CD14-positive monocyte (primary cell): ENCODE measurements at regions not wholly inside any gene's neighbourhood (a gene's known extent, or its start where the extent isn't known, plus 50 kb on each side); places are given as distances from the start of the nearest gene placed in this dataset.

ENCODE experiments used
- DNase-seq, 3 donors: peaks; one replicate each; pipeline ENCODE4 v3.0.0-alpha.2; 2011 to 2022
- H2AFZ ChIP-seq: 2 replicates; pipeline ENCODE4 v1.6.0; 2012; ENCODE audit warnings: mild to moderate bottlenecking, low read depth, low read length, inconsistent platforms; ENCODE audit not compliant: insufficient read depth, poor library complexity, severe bottlenecking
- H3K27ac ChIP-seq, 2 donors: 1 replicate in 1 of 2; 2 replicates in 1 of 2; pipeline ENCODE4 v1.5.1; 2012 to 2013; ENCODE audit warnings: low read length in 2 of 2, control low read depth in 1 of 2, inconsistent platforms in 1 of 2, low read depth in 1 of 2, mild to moderate bottlenecking in 1 of 2
- H3K27me3 ChIP-seq, 2 donors: one replicate each; pipeline versions ENCODE4 v1.6.0 to v1.6.1; 2011 to 2013; ENCODE audit warnings: low read length in 2 of 2; ENCODE audit not compliant: control insufficient read depth in 2 of 2, insufficient read depth in 2 of 2
- H3K36me3 ChIP-seq, 2 donors: replicated peaks in 1 of 2; 1 replicate in 1 of 2; 2 replicates in 1 of 2; pipeline versions ENCODE4 v1.5.1 to v1.6.1; 2012 to 2013; ENCODE audit warnings: low read length in 2 of 2, control low read depth in 1 of 2, inconsistent platforms in 1 of 2, mild to moderate bottlenecking in 1 of 2; ENCODE audit not compliant: insufficient read depth in 2 of 2, control insufficient read depth in 1 of 2
- H3K4me1 ChIP-seq, 2 donors: 1 replicate in 1 of 2; 2 replicates in 1 of 2; pipeline versions ENCODE4 v1.5.1 to v1.6.1; 2012 to 2013; ENCODE audit warnings: low read length in 2 of 2, control low read depth in 1 of 2, inconsistent platforms in 1 of 2, mild to moderate bottlenecking in 1 of 2, moderate library complexity in 1 of 2; ENCODE audit not compliant: insufficient read depth in 2 of 2, control insufficient read depth in 1 of 2
- H3K4me2 ChIP-seq: replicated peaks from 2 replicates; pipeline ENCODE3; 2012; ENCODE audit warnings: low read length, moderate library complexity, mild to moderate bottlenecking; ENCODE audit not compliant: poor library complexity, severe bottlenecking; ENCODE audit errors: extremely low read depth
- H3K4me3 ChIP-seq, 3 experiments: fragments of 200-600 bp in 1 of 3; sonication (generic) in 1 of 3; replicated peaks in 1 of 3; 1 replicate in 2 of 3; 2 replicates in 1 of 3; pipeline ENCODE4 v1.5.1; 2011 to 2013; ENCODE audit warnings: low read length in 3 of 3, mild to moderate bottlenecking in 3 of 3, control low read depth in 2 of 3, low read depth in 2 of 3, inconsistent platforms in 1 of 3, moderate library complexity in 1 of 3
- H3K79me2 ChIP-seq: 2 replicates; pipeline ENCODE4 v1.6.0; 2012; ENCODE audit warnings: mild to moderate bottlenecking, control low read depth, inconsistent platforms, low read length, moderate library complexity; ENCODE audit not compliant: insufficient read depth
- H3K9ac ChIP-seq: 2 replicates; pipeline ENCODE4 v1.6.0; 2017; ENCODE audit warnings: low read length, mild to moderate bottlenecking; ENCODE audit not compliant: insufficient read depth, poor library complexity, severe bottlenecking
- H3K9me3 ChIP-seq, 2 donors: replicated peaks in 1 of 2; 1 replicate in 1 of 2; 2 replicates in 1 of 2; pipeline versions ENCODE4 v1.5.1 to v1.6.1; 2012 to 2013; ENCODE audit warnings: low read length in 2 of 2, control low read depth in 1 of 2; ENCODE audit not compliant: control insufficient read depth in 1 of 2, insufficient read depth in 1 of 2
- H4K20me1 ChIP-seq: 2 replicates; pipeline ENCODE4 v1.6.0; 2012; ENCODE audit warnings: mild to moderate bottlenecking, low read length, control low read depth, moderate library complexity; ENCODE audit not compliant: insufficient read depth
- H3K27ac Mint-ChIP-seq, 7 donors: one replicate each; pipeline ENCODE4 v1.8.0; 2020; ENCODE audit warnings: mild to moderate bottlenecking in 7 of 7, mixed read lengths in 7 of 7, moderate library complexity in 6 of 7, inconsistent platforms in 2 of 7
- H3K27me3 Mint-ChIP-seq, 3 donors: one replicate each; pipeline ENCODE4 v1.8.0; 2021 to 2022; ENCODE audit warnings: low read depth in 3 of 3, mild to moderate bottlenecking in 3 of 3, mixed read lengths in 3 of 3, moderate library complexity in 3 of 3, inconsistent platforms in 1 of 3
- H3K36me3 Mint-ChIP-seq, 2 donors: one replicate each; pipeline ENCODE4 v1.8.0; 2020; ENCODE audit warnings: mixed read lengths in 2 of 2, inconsistent platforms in 1 of 2, mild to moderate bottlenecking in 1 of 2
- H3K4me1 Mint-ChIP-seq: one replicate; pipeline ENCODE4 v1.8.0; 2020; ENCODE audit warnings: mild to moderate bottlenecking, mixed read lengths
- H3K4me3 Mint-ChIP-seq, 2 donors: one replicate each; pipeline ENCODE4 v1.8.0; 2020; ENCODE audit warnings: mild to moderate bottlenecking in 2 of 2, mixed read lengths in 2 of 2, moderate library complexity in 1 of 2
- H3K9me3 Mint-ChIP-seq, 7 donors: one replicate each; pipeline ENCODE4 v1.8.0; 2020 to 2022; ENCODE audit warnings: mixed read lengths in 7 of 7, mild to moderate bottlenecking in 6 of 7, moderate library complexity in 6 of 7, inconsistent platforms in 2 of 7
- CTCF ChIP-seq: fragments of 200-600 bp; IDR thresholded peaks from one replicate; pipeline ENCODE4 v1.8.0; 2022; ENCODE audit warnings: antibody characterized with exemption, mild to moderate bottlenecking
- WGBS: methylation state at CpG from one replicate; pipeline ENCODE4 v1.1.5; 2013; ENCODE audit warnings: missing lambda C conversion rate; ENCODE audit not compliant: insufficient coverage; 5-methylcytosine and 5-hydroxymethylcytosine counted together
- intact Hi-C, 2 donors: fragments of 100-400 bp; cut with micrococcal nuclease; formaldehyde crosslinking; loops; one replicate each; pipeline versions ENCODE4 v1.15.0 to v1.15.1; 2023

GRCh38 chrX:39145859-39146258, 344.6 kb downstream of the MID1IP1 start:
- no peak overlapping the region for H3K4me2 ChIP-seq
- intact Hi-C loops = loop anchor here (5.0 to 10.0 kb wide), 5 partner anchors 81 to 344 kb away; partner anchors contain the start of gene MID1IP1 (in 1 of the 2)
- H3K27me3 Mint-ChIP-seq = peaks cover 0 to 3% (median 3%) of the 10 kb centered on the region in 3 donors
- no peaks in the 10 kb centered on the region for H3K9me3 ChIP-seq
- peak overlapping the region in 5 of 7 donors; percentile 85 to 100 (median 99) for H3K27ac Mint-ChIP-seq
- peak overlapping the region in 1 of 2 donors; percentile 95 for H3K27ac ChIP-seq
- no peak overlapping the region for H3K4me3 ChIP-seq
- no peak for TF ChIP-seq CTCF
- H3K4me1 Mint-ChIP-seq = peaks cover 47% of the 10 kb centered on the region
- no peaks in the 10 kb centered on the region for H3K27me3 ChIP-seq
- no peaks in the 10 kb centered on the region for H3K79me2 ChIP-seq
- no peaks in the 10 kb centered on the region for H3K36me3 Mint-ChIP-seq
- H3K9ac ChIP-seq = no peak overlapping the region
- H3K36me3 ChIP-seq = no peaks in the 10 kb centered on the region
- no peak overlapping the region for H2AFZ ChIP-seq
- no peak for DNase-seq
- H3K9me3 Mint-ChIP-seq = peaks cover 0 to 1% (median 0%) of the 10 kb centered on the region in 7 donors
- H4K20me1 ChIP-seq = no peaks in the 10 kb centered on the region
- H3K4me3 Mint-ChIP-seq = no peak overlapping the region
- peaks cover 38 to 39% of the 10 kb centered on the region in 2 donors for H3K4me1 ChIP-seq

- intact Hi-C loops = loop anchor here (5.0 to 10.0 kb wide), 7 partner anchors 85 to 397 kb away; partner anchors contain the start of gene MID1IP1 (in 1 of the 2)
- Histone ChIP-seq H3K27me3 (no peaks in the 10 kb centered on the region), H2AFZ (no peak overlapping the region), H3K27ac (no peak overlapping the region), H4K20me1 (no peaks in the 10 kb centered on the region), H3K4me3 (no peak overlapping the region), H3K4me1 (peaks cover 22 to 24% of the 10 kb centered on the region in 2 donors), H3K9me3 (no peaks in the 10 kb centered on the region), H3K9ac (no peak overlapping the region), H3K4me2 (no peak overlapping the region), H3K79me2 (no peaks in the 10 kb centered on the region), H3K36me3 (no peaks in the 10 kb centered on the region)
- peak; percentile 73 for TF ChIP-seq CTCF
- Mint-ChIP-seq H3K4me3 (no peak overlapping the region), H3K36me3 (no peaks in the 10 kb centered on the region), H3K4me1 (peaks cover 27% of the 10 kb centered on the region), H3K27me3 (peaks cover 0 to 6% (median 3%) of the 10 kb centered on the region in 3 donors), H3K9me3 (no peaks in the 10 kb centered on the region), H3K27ac (peak overlapping the region in 5 of 7 donors; percentile 2 to 88 (median 68))
- WGBS = 0% methylated on average over 1 of the region's 8 CpGs
- peak; percentile 62 to 72 (median 71) for DNase-seq
Observed at GRCh38 chrX:39149761-39150160, 348.5 kb downstream of the MID1IP1 start.
